ENCODE measurements at regions not wholly inside any gene's neighbourhood (a gene's known extent, or its start where the extent isn't known, plus 50 kb on each side); places are given as distances from the start of the nearest gene placed in this dataset.
"Not testable (repeated sequence)": the region's sequence is repeated elsewhere in the genome, so short reads cannot be mapped to it uniquely, and the experiment has no call there.

GRCh38 chr16:87108278-87108677 is 208.9 kb downstream of the C16orf95 start:
- no peak for DNase-seq (ENCODE audit: extremely low read depth in 1 of 2, low read depth in 1 of 2)

- no peak for DNase-seq (ENCODE audit: extremely low read depth in 1 of 2, low read depth in 1 of 2)
These were observed 208.3 kb downstream of the C16orf95 start for GRCh38 chr16:87108941-87109340.

DNA sequence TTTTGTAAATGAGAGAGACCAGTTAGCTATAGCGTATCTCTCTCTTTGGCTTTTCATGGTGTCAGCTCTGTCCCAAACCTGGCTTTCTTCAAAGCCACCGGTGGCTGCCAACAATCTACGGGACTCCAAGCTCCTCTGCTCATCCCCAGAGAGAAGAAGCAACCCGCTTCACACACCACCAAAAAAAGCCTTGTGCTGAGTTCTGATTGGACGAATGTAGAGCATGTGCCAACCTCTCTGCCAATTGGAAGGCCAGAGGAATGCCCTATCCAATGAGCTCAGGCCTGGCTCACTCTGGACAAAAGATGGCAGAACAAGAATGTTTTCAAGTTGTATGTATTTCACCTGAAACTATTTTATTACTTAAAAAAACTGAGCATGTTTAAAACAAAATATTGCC is 202.4 kb downstream of the C16orf95 start:
- DNase-seq (ENCODE audit: extremely low read depth in 1 of 2, low read depth in 1 of 2): no peak

DNA sequence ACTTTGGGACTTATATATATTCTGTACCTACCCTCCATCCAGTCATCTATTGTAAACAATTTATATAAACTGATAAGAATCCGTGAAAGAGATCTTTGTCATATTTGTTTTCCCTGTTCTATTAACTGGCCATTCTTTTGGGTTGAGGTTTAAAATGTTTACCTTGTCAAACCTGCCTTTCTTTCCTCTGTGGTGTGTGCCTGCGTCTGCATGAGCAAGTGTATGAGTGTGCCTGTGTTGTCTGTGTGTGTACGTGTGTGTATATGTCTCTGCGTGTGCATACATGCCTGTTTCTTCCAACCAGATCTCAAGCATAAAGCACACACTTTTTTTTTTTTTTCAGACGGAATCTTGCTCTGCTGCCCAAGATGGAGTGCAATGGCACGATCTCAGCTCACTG is 201.5 kb downstream of the C16orf95 start:
- DNase-seq (ENCODE audit: extremely low read depth in 1 of 2, low read depth in 1 of 2): no peak

- no peak for DNase-seq (ENCODE audit: extremely low read depth in 1 of 2, low read depth in 1 of 2)
These were observed 199.3 kb downstream of the C16orf95 start for GRCh38 chr16:87117936-87118335.

DNA sequence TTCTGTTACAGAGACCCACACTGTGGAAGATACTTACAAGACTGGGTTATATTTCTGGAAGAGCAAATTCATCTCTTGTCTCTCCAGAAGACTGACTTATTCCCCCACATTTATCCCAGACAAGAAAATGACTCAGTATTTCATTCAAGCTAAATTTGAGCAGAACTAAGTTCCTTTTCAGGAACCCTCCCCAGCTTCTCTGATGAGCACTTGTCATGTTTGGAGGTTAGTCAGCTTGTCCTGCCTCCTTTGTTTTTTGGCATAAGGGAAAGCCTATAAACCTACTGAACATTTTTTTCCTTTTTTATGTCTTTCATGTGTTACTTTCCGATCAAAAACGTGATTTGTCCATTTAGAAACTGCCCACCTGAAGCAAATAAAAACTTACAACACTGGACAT is 198.0 kb downstream of the C16orf95 start:
- no peak for DNase-seq (ENCODE audit: extremely low read depth in 1 of 2, low read depth in 1 of 2)

DNA sequence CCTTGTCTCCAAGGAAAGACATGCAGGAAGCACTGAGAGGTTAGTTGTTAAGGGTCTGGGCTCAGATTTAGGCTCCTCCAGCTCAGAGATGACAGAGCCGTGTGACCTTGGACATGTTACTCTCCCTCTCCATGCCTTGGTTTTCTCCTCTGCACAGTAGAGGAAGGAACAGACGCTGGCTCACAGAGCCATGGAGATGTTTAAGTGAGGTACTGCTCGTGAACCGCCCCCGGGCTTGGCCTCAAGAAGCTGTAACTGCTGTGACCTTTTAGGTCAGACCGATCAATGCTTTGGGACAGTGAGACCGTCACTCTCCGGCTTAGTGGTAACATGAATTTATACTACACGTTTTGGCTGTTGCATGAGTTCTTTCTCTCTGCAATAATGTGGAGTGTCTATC is 197.4 kb downstream of the C16orf95 start:
- DNase-seq (ENCODE audit: extremely low read depth in 1 of 2, low read depth in 1 of 2): no peak

GRCh38 chr16:87121816-87122215 is 195.4 kb downstream of the C16orf95 start:
- no peak for DNase-seq (ENCODE audit: extremely low read depth in 1 of 2, low read depth in 1 of 2)

DNA sequence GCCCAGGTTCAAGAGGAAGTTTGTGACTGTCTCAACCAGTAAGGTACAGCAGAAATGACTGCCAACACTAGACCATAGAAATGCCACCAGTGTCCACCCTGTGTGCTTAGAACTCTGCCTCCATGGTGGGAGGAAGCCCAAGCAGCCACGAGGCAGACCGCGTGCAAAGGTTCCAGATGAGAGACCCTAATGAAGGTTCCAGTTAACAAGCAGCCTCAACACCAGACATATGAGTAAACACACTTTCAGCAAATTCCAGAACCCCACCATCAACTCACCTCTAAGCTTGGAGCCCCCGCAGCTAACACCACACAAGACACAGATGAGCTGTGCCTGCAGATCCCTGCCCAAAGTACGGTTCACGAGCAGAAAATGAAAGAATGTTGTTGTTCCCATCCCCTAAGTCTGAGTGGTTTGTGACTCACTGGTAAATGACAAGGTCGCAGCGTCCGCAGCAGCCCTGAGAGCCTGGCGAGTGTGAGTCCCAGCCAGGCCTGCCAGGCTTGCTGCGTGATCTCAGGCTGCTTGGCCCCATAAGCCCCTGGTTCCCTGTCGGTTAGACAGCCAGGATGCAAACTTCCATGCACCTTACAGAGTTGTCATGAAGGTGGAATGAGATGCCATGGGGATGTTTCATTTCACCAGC is 193.7 kb downstream of the C16orf95 start:
- no peak for DNase-seq (ENCODE audit: extremely low read depth in 1 of 2, low read depth in 1 of 2)

- not testable (repeated sequence) for DNase-seq (ENCODE audit: extremely low read depth in 1 of 2, low read depth in 1 of 2)
These were observed 192.8 kb downstream of the C16orf95 start for GRCh38 chr16:87124405-87124804.

GRCh38 chr16:87125206-87126155 is 191.7 kb downstream of the C16orf95 start:
- no peak for DNase-seq (ENCODE audit: extremely low read depth in 1 of 2, low read depth in 1 of 2)

- DNase-seq (ENCODE audit: extremely low read depth in 1 of 2, low read depth in 1 of 2): no peak
These were observed 190.7 kb downstream of the C16orf95 start for GRCh38 chr16:87126403-87127025.

- DNase-seq (ENCODE audit: extremely low read depth in 1 of 2, low read depth in 1 of 2): no peak
These were observed 190.0 kb downstream of the C16orf95 start for GRCh38 chr16:87127061-87127765.

DNA sequence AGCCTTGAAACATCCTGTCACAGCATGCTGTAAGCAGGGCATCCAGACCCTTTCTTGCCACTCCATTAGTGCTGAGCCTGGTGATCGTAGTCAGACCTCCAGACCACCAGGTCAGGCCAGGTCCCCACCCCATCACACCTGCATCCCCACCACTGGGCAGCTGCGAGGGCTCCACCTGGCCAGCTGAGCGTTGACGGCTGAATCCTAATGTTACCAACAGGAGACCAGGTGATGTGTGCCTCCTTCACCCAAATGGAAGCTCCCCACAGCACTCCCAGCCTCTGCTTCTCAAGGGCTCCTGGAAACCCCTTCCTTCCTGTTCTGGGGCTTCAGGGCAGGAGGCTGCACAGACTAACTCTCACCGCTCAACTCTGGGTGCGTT is 189.4 kb downstream of the C16orf95 start:
- DNase-seq (ENCODE audit: extremely low read depth in 1 of 2, low read depth in 1 of 2): no peak

- no peak for DNase-seq (ENCODE audit: extremely low read depth in 1 of 2, low read depth in 1 of 2)
These were observed 187.4 kb downstream of the C16orf95 start for GRCh38 chr16:87129771-87130170.

DNA sequence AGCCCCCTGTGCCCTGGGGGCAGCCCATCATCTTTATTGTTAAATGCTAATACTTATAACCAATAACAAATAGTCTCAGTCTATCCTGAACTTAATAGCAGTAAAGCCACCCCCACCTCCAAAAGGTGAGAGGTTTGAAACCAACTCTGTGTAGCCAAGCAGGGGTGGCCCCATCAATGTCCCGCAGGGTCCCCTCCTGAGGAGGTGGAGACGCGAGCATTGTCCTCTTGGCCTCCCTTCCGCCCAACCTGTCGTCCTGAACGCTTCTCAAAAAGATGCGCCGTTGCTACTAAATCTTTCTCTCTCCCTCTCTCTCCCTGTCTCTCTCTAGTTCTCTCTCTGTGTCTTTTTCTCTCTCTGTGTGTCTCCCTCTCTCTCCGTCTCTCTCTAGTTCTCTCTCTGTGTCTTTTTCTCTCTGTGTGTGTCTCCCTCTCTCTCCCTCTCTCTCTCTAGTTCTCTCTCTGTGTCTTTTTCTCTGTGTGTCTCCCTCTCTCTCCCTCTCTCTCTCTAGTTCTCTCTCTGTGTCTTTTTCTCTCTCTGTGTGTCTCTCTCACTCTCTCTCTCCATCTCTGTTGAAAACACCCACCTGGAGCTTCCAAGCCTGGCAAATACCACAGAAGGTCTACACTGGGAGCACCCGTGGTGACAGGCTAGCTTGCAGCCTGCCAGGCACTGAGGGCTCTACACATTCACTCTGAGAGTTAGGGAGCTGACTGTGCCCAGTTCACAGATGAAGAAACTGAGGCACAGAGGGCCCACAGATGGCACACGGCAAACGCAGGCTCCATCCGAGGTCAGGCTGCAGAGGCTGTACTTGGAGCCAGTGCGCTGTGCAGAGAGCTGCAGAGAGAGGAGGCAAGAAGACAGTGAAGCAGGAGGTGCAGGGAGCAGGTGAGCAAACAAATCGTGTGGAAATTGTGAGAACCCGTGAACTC is 185.9 kb downstream of the C16orf95 start:
- DNase-seq (ENCODE audit: extremely low read depth in 1 of 2, low read depth in 1 of 2): no peak

- DNase-seq (ENCODE audit: extremely low read depth in 1 of 2, low read depth in 1 of 2): no peak
These were observed 185.2 kb downstream of the C16orf95 start for GRCh38 chr16:87131996-87132345.

DNA sequence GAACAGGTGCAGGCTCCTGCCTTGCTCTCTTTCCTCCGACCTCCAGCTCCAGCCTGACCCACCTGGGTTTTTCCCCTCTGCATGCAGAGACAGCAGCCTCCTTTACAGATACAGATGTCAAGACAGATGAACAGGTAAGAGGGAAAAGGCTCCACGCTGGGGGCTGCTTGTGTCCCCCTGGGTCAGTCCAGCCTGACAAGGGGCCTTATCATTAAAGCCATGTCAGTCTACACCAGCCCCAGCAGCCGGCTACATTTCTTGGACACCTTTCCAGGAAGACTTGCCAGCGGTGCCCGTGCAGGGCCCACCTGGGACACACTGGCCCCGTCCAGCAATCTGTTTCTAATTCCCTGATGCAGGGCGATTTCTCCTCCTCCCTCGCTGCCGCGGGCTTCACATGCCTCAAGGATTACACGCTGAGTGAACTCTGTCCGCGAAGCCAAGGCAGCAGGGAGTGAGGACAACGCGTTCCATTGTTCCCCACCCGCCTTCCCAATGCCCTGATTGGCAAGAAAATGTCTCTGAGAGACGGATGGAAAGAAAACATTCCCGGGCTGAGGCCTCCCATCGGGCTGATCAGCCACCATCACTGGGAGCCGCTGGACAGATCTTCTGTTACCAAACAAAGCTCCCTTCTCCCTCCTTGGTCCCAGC is 184.7 kb downstream of the C16orf95 start:
- DNase-seq (ENCODE audit: extremely low read depth in 1 of 2, low read depth in 1 of 2): no peak

DNA sequence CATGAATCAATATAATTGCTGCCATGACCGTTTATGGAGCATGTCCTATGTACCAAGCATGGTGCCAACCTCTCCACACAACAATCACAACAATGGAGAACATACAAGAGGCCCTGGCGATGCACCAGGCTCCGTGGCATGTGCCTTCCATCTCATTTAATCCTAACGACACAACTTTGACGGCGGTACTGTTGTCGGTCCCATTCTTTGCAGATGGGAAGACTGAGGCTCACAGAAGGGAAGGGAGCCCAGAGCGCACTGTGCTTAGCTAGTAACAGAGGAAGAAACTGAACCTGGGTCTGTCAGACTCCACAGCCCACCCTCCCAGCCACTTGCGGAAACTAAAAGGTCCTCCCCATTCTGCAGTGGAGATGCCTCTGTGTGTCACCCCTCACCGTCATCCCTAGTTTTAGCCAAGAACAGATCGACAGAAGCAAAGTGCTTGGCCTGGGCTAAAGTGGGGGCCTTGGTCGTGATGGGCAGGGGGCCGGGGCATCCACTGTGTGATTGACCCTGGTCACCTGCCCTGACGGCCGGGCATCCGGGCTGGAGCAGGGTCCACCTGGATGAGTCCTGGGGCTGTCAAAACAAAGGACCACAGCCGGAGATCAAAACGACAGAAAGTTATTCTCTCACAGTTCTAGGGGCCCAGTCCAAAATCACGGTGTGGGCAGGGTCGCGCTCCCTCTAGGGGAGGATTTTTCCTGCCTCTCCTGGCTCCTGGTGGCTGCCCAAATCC is 183.9 kb downstream of the C16orf95 start:
- no peak for DNase-seq (ENCODE audit: extremely low read depth in 1 of 2, low read depth in 1 of 2)

Measured in activated CD8-positive, alpha-beta memory T cell treated with anti-CD3 and anti-CD28 coated beads for 1 hour (primary cell).